GM23338 (cell line): ENCODE measurements at regions not wholly inside any gene's neighbourhood (a gene's known extent, or its start where the extent isn't known, plus 50 kb on each side); places are given as distances from the start of the nearest gene placed in this dataset.

Experiments
- ATAC-seq: fragments of 200-7000 bp; cut with Tn5 transposase; 3 replicates; pipeline ENCODE4 v1.9.1; 2020
- DNase-seq: peaks from one replicate; pipeline ENCODE4 v3.0.0-alpha.2; 2015; ENCODE audit warnings: low spot score
- H2AFZ ChIP-seq: fragments of 200-600 bp; sonication (generic); 2 replicates; pipeline ENCODE4 v1.8.0; 2016; ENCODE audit warnings: antibody characterized with exemption, mild to moderate bottlenecking, moderate library complexity
- H3F3A ChIP-seq: fragments of 200-600 bp; sonication (generic); replicated peaks from 2 replicates; pipeline ENCODE4 v1.8.0; 2017; ENCODE audit warnings: antibody characterized with exemption, mixed run types, low read depth
- H3K27ac ChIP-seq: fragments of 200-600 bp; sonication (generic); 2 replicates; pipeline ENCODE4 v1.6.1; 2016; ENCODE audit warnings: low read depth
- H3K27me3 ChIP-seq: fragments of 200-600 bp; sonication (generic); 2 replicates; pipeline ENCODE4 v1.8.0; 2016; ENCODE audit warnings: mild to moderate bottlenecking, mixed run types, moderate library complexity; ENCODE audit not compliant: insufficient read depth
- H3K36me3 ChIP-seq: fragments of 200-600 bp; sonication (generic); 2 replicates; pipeline ENCODE4 v1.8.0; 2016; ENCODE audit warnings: mild to moderate bottlenecking; ENCODE audit not compliant: insufficient read depth
- H3K4me1 ChIP-seq: fragments of 200-600 bp; sonication (generic); 2 replicates; pipeline ENCODE4 v1.8.0; 2016; ENCODE audit warnings: mild to moderate bottlenecking, moderate library complexity; ENCODE audit not compliant: insufficient read depth
- H3K4me2 ChIP-seq: fragments of 200-600 bp; sonication (generic); 2 replicates; pipeline ENCODE4 v1.7.1; 2017; ENCODE audit warnings: mixed run types
- H3K4me3 ChIP-seq: fragments of 200-600 bp; sonication (generic); 2 replicates; pipeline ENCODE4 v1.6.1; 2016; ENCODE audit warnings: mixed run types
- H3K79me2 ChIP-seq: fragments of 200-600 bp; sonication (generic); replicated peaks from 2 replicates; pipeline ENCODE4 v1.8.0; 2017; ENCODE audit warnings: mild to moderate bottlenecking; ENCODE audit not compliant: insufficient read depth
- H3K9me2 ChIP-seq: fragments of 200-600 bp; sonication (generic); 2 replicates; pipeline ENCODE4 v1.8.0; 2017; ENCODE audit not compliant: insufficient read depth
- H4K20me1 ChIP-seq: fragments of 200-600 bp; sonication (generic); replicated peaks from 2 replicates; pipeline ENCODE4 v1.8.0; 2017; ENCODE audit warnings: mild to moderate bottlenecking; ENCODE audit not compliant: insufficient read depth
- H3K27ac Mint-ChIP-seq: 2 replicates; pipeline ENCODE4 v1.8.0; 2020; ENCODE audit warnings: inconsistent platforms, mild to moderate bottlenecking, moderate library complexity, mixed read lengths
- H3K27me3 Mint-ChIP-seq: 3 replicates; pipeline ENCODE4 v1.8.0; 2022; ENCODE audit warnings: low read depth, mild to moderate bottlenecking, moderate library complexity, mixed read lengths, inconsistent platforms; ENCODE audit not compliant: insufficient read depth, poor library complexity
- H3K36me3 Mint-ChIP-seq: 3 replicates; pipeline ENCODE4 v1.8.0; 2021; ENCODE audit warnings: low read depth, mild to moderate bottlenecking, inconsistent platforms, moderate library complexity, mixed read lengths
- H3K4me1 Mint-ChIP-seq: 3 replicates; pipeline ENCODE4 v1.8.0; 2020; ENCODE audit warnings: mild to moderate bottlenecking, inconsistent platforms, mixed read lengths
- H3K4me3 Mint-ChIP-seq: 3 replicates; pipeline ENCODE4 v1.8.0; 2021; ENCODE audit warnings: moderate library complexity, mild to moderate bottlenecking, inconsistent platforms, mixed read lengths
- H3K9me3 Mint-ChIP-seq: 3 replicates; pipeline ENCODE4 v1.8.0; 2020; ENCODE audit warnings: moderate library complexity, mild to moderate bottlenecking, inconsistent platforms, mixed read lengths
- CREB1 ChIP-seq: fragments of 250-450 bp; sonication (Bioruptor Pico); IDR thresholded peaks from 2 replicates; pipeline ENCODE4 v1.5.0; 2020; ENCODE audit warnings: low read depth, mild to moderate bottlenecking, moderate library complexity
- ETS1 ChIP-seq: IDR thresholded peaks from 2 replicates; pipeline ENCODE4 v1.6.1; 2016; ENCODE audit warnings: antibody characterized with exemption
- EZH2 ChIP-seq: fragments of 200-600 bp; sonication (generic); IDR thresholded peaks from one replicate; pipeline ENCODE4 v1.8.0; 2017; ENCODE audit warnings: antibody characterized with exemption, mild to moderate bottlenecking, low read depth; ENCODE audit not compliant: unreplicated experiment
- EZH2phosphoT487 ChIP-seq: fragments of 200-600 bp; sonication (generic); IDR thresholded peaks from one replicate; pipeline ENCODE4 v1.8.1; 2018; ENCODE audit warnings: antibody characterized with exemption; ENCODE audit not compliant: unreplicated experiment
- JUNB ChIP-seq: IDR thresholded peaks from one replicate; pipeline ENCODE4 v1.6.1; 2016; ENCODE audit warnings: antibody characterized with exemption; ENCODE audit not compliant: unreplicated experiment
- REST ChIP-seq: IDR thresholded peaks from one replicate; pipeline ENCODE4 v1.6.1; 2018; ENCODE audit warnings: antibody characterized with exemption; ENCODE audit not compliant: unreplicated experiment
- STAT1 ChIP-seq: IDR thresholded peaks from one replicate; pipeline ENCODE4 v1.6.1; 2016; ENCODE audit warnings: antibody characterized with exemption; ENCODE audit not compliant: unreplicated experiment
- ZNF114 ChIP-seq: fragments of 250-450 bp; sonication (Bioruptor Pico); IDR thresholded peaks from 2 replicates; pipeline ENCODE4 v1.5.0; 2020; ENCODE audit warnings: mild to moderate bottlenecking, moderate library complexity
- ZNF331 ChIP-seq: fragments of 250-450 bp; sonication (Bioruptor Pico); IDR thresholded peaks from 2 replicates; pipeline ENCODE4 v1.5.0; 2020; ENCODE audit warnings: low read depth, mild to moderate bottlenecking, moderate library complexity
- ZNF462 ChIP-seq: fragments of 250-450 bp; sonication (Bioruptor Pico); IDR thresholded peaks from 2 replicates; pipeline ENCODE4 v1.5.0; 2020; ENCODE audit warnings: mild to moderate bottlenecking, moderate library complexity

- peaks cover 15% of the 10 kb centered on the region for H3K4me1 Mint-ChIP-seq
- H3K4me3 Mint-ChIP-seq, result no peak overlapping the region
- H3K27ac Mint-ChIP-seq, result no peak overlapping the region
- Histone ChIP-seq H4K20me1 (no peaks in the 10 kb centered on the region), H3K4me2 (no peak overlapping the region), H3K4me3 (no peak overlapping the region), H3K79me2 (no peaks in the 10 kb centered on the region), H3K36me3 (no peaks in the 10 kb centered on the region; the same call in 1 of the 2 replicates), H2AFZ (no peak overlapping the region), H3K27me3 (no peaks in the 10 kb centered on the region), H3K4me1 (peaks cover 12% of the 10 kb centered on the region), H3K27ac (no peak overlapping the region), H3F3A (0 out of 2 replicates have a peak, but pooled peaks cover 2% of the 10 kb centered on the region), H3K9me2 (no peaks in the 10 kb centered on the region)
- TF ChIP-seq EZH2, result no peak
- TF ChIP-seq ZNF331, result 0 out of 2 replicates have a peak, but pooled peaks have one; percentile 26
- H3K9me3 Mint-ChIP-seq, result peaks cover 7% of the 10 kb centered on the region
- H3K27me3 Mint-ChIP-seq, result peaks cover 16% of the 10 kb centered on the region
- H3K36me3 Mint-ChIP-seq, result no peaks in the 10 kb centered on the region; the same call in 2 of the 3 replicates
- DNase-seq, result no peak
- no peak for ATAC-seq
Measured at GRCh38 chr22:45067731-45068130, 57.9 kb upstream of the PHF21B start.

GRCh38 chr22:45069925-45070324 is 60.1 kb upstream of the PHF21B start:
- Histone ChIP-seq H3K27me3 (no peaks in the 10 kb centered on the region), H3K4me3 (no peak overlapping the region), H3K9me2 (no peaks in the 10 kb centered on the region), H3K27ac (no peak overlapping the region), H4K20me1 (no peaks in the 10 kb centered on the region), H3F3A (0 out of 2 replicates have a peak, but pooled peaks cover 6% of the 10 kb centered on the region), H2AFZ (no peak overlapping the region), H3K79me2 (no peaks in the 10 kb centered on the region), H3K4me2 (no peak overlapping the region), H3K4me1 (peaks cover 19% of the 10 kb centered on the region), H3K36me3 (no peaks in the 10 kb centered on the region; the same call in 1 of the 2 replicates)
- DNase-seq, result no peak
- Mint-ChIP-seq H3K4me3 (no peak overlapping the region), H3K9me3 (peaks cover 9% of the 10 kb centered on the region), H3K4me1 (peaks cover 25% of the 10 kb centered on the region), H3K36me3 (no peaks in the 10 kb centered on the region; the same call in 2 of the 3 replicates), H3K27ac (no peak overlapping the region), H3K27me3 (peaks cover 12% of the 10 kb centered on the region)
- no peak for ATAC-seq
- TF ChIP-seq ETS1 (no peak), JUNB (no peak), CREB1 (CRISPR knock-in tag) (no peak), EZH2 (no peak), STAT1 (no peak), ZNF114 (CRISPR knock-in tag) (no peak), ZNF331 (no peak), REST (no peak), EZH2phosphoT487 (no peak), ZNF462 (no peak)
